HEK293 (cell line): ENCODE measurements at regions not wholly inside any gene's neighbourhood (a gene's known extent, or its start where the extent isn't known, plus 50 kb on each side); places are given as distances from the start of the nearest gene placed in this dataset.

ENCODE experiments used
- ATF2 ChIP-seq: fragments of 450-650 bp; formaldehyde crosslinking; IDR thresholded peaks from 2 replicates; pipeline ENCODE4 v1.5.1; 2016; ENCODE audit warnings: missing biosample characterization, missing genetic modification characterization, low read depth
- CTCF ChIP-seq: fragments of 450-650 bp; formaldehyde crosslinking; IDR thresholded peaks from 2 replicates; pipeline ENCODE4 v1.5.1; 2016; ENCODE audit warnings: missing biosample characterization, missing genetic modification characterization
- KLF9 ChIP-seq: fragments of 450-650 bp; formaldehyde crosslinking; IDR thresholded peaks from 2 replicates; pipeline ENCODE4 v1.5.1; 2016; ENCODE audit warnings: missing biosample characterization, missing genetic modification characterization, low read depth
- MYNN ChIP-seq: fragments of 450-650 bp; formaldehyde crosslinking; IDR thresholded peaks from 2 replicates; pipeline ENCODE4 v1.5.1; 2016; ENCODE audit warnings: missing biosample characterization, missing genetic modification characterization, borderline replicate concordance
- SETDB1 ChIP-seq: IDR thresholded peaks from one replicate; pipeline ENCODE4 v1.6.1; 2017; ENCODE audit warnings: mild to moderate bottlenecking, low read length, moderate library complexity, mixed read lengths; ENCODE audit not compliant: insufficient read length
- YY1 ChIP-seq: fragments of 450-650 bp; formaldehyde crosslinking; IDR thresholded peaks from 2 replicates; pipeline ENCODE4 v1.5.1; 2018; ENCODE audit warnings: missing biosample characterization, missing genetic modification characterization
- ZBTB8A ChIP-seq: fragments of 450-650 bp; formaldehyde crosslinking; IDR thresholded peaks from 2 replicates; pipeline ENCODE4 v1.5.1; 2016; ENCODE audit warnings: missing biosample characterization, missing genetic modification characterization
- ZNF121 ChIP-seq: fragments of 450-650 bp; formaldehyde crosslinking; IDR thresholded peaks from 2 replicates; pipeline ENCODE4 v1.5.1; 2016; ENCODE audit warnings: missing biosample characterization, missing genetic modification characterization
- ZNF26 ChIP-seq: fragments of 450-650 bp; formaldehyde crosslinking; IDR thresholded peaks from 2 replicates; pipeline ENCODE4 v1.5.1; 2016; ENCODE audit warnings: missing biosample characterization, missing genetic modification characterization
- ZNF292 ChIP-seq: fragments of 450-650 bp; formaldehyde crosslinking; IDR thresholded peaks from 2 replicates; pipeline ENCODE4 v1.5.1; 2016; ENCODE audit warnings: low read depth, missing biosample characterization, missing genetic modification characterization, borderline replicate concordance
- ZNF302 ChIP-seq: fragments of 450-650 bp; formaldehyde crosslinking; IDR thresholded peaks from 2 replicates; pipeline ENCODE4 v1.5.1; 2016; ENCODE audit warnings: missing biosample characterization, missing genetic modification characterization, low read depth
- ZNF354C ChIP-seq: fragments of 450-650 bp; formaldehyde crosslinking; IDR thresholded peaks from 2 replicates; pipeline ENCODE4 v1.5.1; 2016; ENCODE audit warnings: missing biosample characterization, missing genetic modification characterization, low read depth, borderline replicate concordance

- TF ChIP-seq YY1 (tag by site-specific recombination), result no peak
- no peak for TF ChIP-seq ZNF302 (tag by site-specific recombination)
- TF ChIP-seq CTCF (tag by site-specific recombination), result no peak
- no peak for TF ChIP-seq ZNF292 (tag by site-specific recombination)
- TF ChIP-seq ZNF354C (tag by site-specific recombination), result no peak
- TF ChIP-seq MYNN, result no peak
- TF ChIP-seq SETDB1, result no peak
- no peak for TF ChIP-seq KLF9
- no peak for TF ChIP-seq ZBTB8A (tag by site-specific recombination)
- TF ChIP-seq ZNF26 (tag by site-specific recombination), result no peak
- no peak for TF ChIP-seq ATF2 (tag by site-specific recombination)
- TF ChIP-seq ZNF121 (tag by site-specific recombination), result no peak
Observed at GRCh38 chr5:32845171-32845570, 134.1 kb downstream of the NPR3 start.
